Lung (tissue), 11 donors: ENCODE measurements at regions not wholly inside any gene's neighbourhood (a gene's known extent, or its start where the extent isn't known, plus 50 kb on each side); places are given as distances from the start of the nearest gene placed in this dataset.

ENCODE experiments used
- ATAC-seq: fragments of 200-7000 bp; cut with Tn5 transposase; one replicate; pipeline ENCODE4 v1.9.1; 2020; ENCODE audit warnings: moderate number of reproducible peaks; ENCODE audit not compliant: insufficient read depth, low FRiP score
- DNase-seq, 3 donors: peaks; one replicate each; pipeline ENCODE4 v3.0.0-alpha.2; 2013 to 2017
- H3K27ac ChIP-seq, 2 donors: one replicate each; pipeline ENCODE4 v1.5.1; 2013; ENCODE audit warnings: mild to moderate bottlenecking in 2 of 2, moderate library complexity in 2 of 2, control low read depth in 1 of 2, inconsistent platforms in 1 of 2, low read depth in 1 of 2, low read length in 1 of 2
- H3K27me3 ChIP-seq, 3 donors: one replicate each; pipeline ENCODE4 v1.5.1; 2013; ENCODE audit warnings: low read length in 2 of 3; ENCODE audit not compliant: control insufficient read depth in 3 of 3, insufficient read depth in 3 of 3
- H3K36me3 ChIP-seq, 4 donors: one replicate each; pipeline ENCODE4 v1.5.1; 2013; ENCODE audit warnings: low read length in 4 of 4, mild to moderate bottlenecking in 1 of 4, moderate library complexity in 1 of 4; ENCODE audit not compliant: control insufficient read depth in 4 of 4, insufficient read depth in 4 of 4
- H3K4me1 ChIP-seq, 5 donors: one replicate each; pipeline ENCODE4 v1.5.1; 2013; ENCODE audit warnings: low read length in 5 of 5, mild to moderate bottlenecking in 2 of 5, moderate library complexity in 1 of 5; ENCODE audit not compliant: control insufficient read depth in 5 of 5, insufficient read depth in 5 of 5
- H3K4me3 ChIP-seq: one replicate; pipeline ENCODE4 v1.5.1; 2013; ENCODE audit warnings: mild to moderate bottlenecking, control low read depth, moderate library complexity
- H3K9ac ChIP-seq, 2 donors: one replicate each; pipeline ENCODE4 v1.5.1; 2013; ENCODE audit warnings: low read length in 2 of 2, control low read depth in 1 of 2; ENCODE audit not compliant: insufficient read depth in 1 of 2
- H3K9me3 ChIP-seq, 4 donors: one replicate each; pipeline ENCODE4 v1.5.1; 2013; ENCODE audit warnings: low read length in 3 of 4, mild to moderate bottlenecking in 1 of 4, moderate library complexity in 1 of 4; ENCODE audit not compliant: control insufficient read depth in 4 of 4, insufficient read depth in 3 of 4
- CTCF ChIP-seq: IDR thresholded peaks from 2 replicates; pipeline ENCODE4 v1.5.1; 2012; ENCODE audit warnings: mild to moderate bottlenecking; ENCODE audit errors: control extremely low read depth, extremely low read depth
- WGBS, 2 donors: extraction: QIAGEN DNeasy Blood & Tissue Kit; methylation state at CpG; one replicate each; pipeline ENCODE4 v1.1.7; 2013; 5-methylcytosine and 5-hydroxymethylcytosine counted together
- donor health status: control.
- donor health status: control.
- donor health status: Bipolar disorder and iron deficiency.
- donor health status: healthy.
- donor health status: DM: yes; HTN: yes; CAD: no.

- Histone ChIP-seq H3K4me3 (no peak overlapping the region), H3K4me1 (peaks cover 0 to 3% (median 0%) of the 10 kb centered on the region in 5 donors), H3K9ac (no peak overlapping the region), H3K27ac (no peak overlapping the region), H3K27me3 (no peaks in the 10 kb centered on the region), H3K9me3 (no peaks in the 10 kb centered on the region), H3K36me3 (no peaks in the 10 kb centered on the region)
- ATAC-seq (no peak), DNase-seq (no peak)
- no peak for TF ChIP-seq CTCF
- WGBS, 2 donors = 76 to 82% methylated on average over 4 of the region's 4 CpGs
Measured at GRCh38 chr11:59271247-59271755, 58.6 kb upstream of the MPEG1 start.

GRCh38 chr11:59267736-59268475 is 55.2 kb upstream of the MPEG1 start:
- Histone ChIP-seq H3K9ac (no peak overlapping the region), H3K27ac (no peak overlapping the region), H3K36me3 (no peaks in the 10 kb centered on the region), H3K4me3 (no peak overlapping the region), H3K9me3 (no peaks in the 10 kb centered on the region), H3K4me1 (peaks cover 0 to 3% (median 0%) of the 10 kb centered on the region in 5 donors), H3K27me3 (no peaks in the 10 kb centered on the region)
- ATAC-seq (no peak), DNase-seq (no peak)
- no peak for TF ChIP-seq CTCF
- WGBS, 2 donors = 74 to 83% methylated on average over 7 of the region's 7 CpGs

- ATAC-seq = no peak
Measured at GRCh38 chr11:59267196-59267595, 54.5 kb upstream of the MPEG1 start.

More at GRCh38 chr11:59267196-59267595, 54.5 kb upstream of the MPEG1 start:
- no peaks in the 10 kb centered on the region for H3K36me3 ChIP-seq
- DNase-seq = no peak
- H3K27ac ChIP-seq = no peak overlapping the region
- no peak for TF ChIP-seq CTCF
- no peaks in the 10 kb centered on the region for H3K27me3 ChIP-seq
- H3K9me3 ChIP-seq = peaks cover 0 to 1% (median 0%) of the 10 kb centered on the region in 4 donors
- no peak overlapping the region for H3K9ac ChIP-seq
- H3K4me3 ChIP-seq = no peak overlapping the region
- WGBS, 2 donors = 62 to 66% methylated on average over 4 of the region's 4 CpGs
- H3K4me1 ChIP-seq = peaks cover 0 to 2% (median 0%) of the 10 kb centered on the region in 5 donors
